ENCODE measurements at regions not wholly inside any gene's neighbourhood (a gene's known extent, or its start where the extent isn't known, plus 50 kb on each side); places are given as distances from the start of the nearest gene placed in this dataset.
"Not testable (repeated sequence)": the region's sequence is repeated elsewhere in the genome, so short reads cannot be mapped to it uniquely, and the experiment has no call there.

DNA sequence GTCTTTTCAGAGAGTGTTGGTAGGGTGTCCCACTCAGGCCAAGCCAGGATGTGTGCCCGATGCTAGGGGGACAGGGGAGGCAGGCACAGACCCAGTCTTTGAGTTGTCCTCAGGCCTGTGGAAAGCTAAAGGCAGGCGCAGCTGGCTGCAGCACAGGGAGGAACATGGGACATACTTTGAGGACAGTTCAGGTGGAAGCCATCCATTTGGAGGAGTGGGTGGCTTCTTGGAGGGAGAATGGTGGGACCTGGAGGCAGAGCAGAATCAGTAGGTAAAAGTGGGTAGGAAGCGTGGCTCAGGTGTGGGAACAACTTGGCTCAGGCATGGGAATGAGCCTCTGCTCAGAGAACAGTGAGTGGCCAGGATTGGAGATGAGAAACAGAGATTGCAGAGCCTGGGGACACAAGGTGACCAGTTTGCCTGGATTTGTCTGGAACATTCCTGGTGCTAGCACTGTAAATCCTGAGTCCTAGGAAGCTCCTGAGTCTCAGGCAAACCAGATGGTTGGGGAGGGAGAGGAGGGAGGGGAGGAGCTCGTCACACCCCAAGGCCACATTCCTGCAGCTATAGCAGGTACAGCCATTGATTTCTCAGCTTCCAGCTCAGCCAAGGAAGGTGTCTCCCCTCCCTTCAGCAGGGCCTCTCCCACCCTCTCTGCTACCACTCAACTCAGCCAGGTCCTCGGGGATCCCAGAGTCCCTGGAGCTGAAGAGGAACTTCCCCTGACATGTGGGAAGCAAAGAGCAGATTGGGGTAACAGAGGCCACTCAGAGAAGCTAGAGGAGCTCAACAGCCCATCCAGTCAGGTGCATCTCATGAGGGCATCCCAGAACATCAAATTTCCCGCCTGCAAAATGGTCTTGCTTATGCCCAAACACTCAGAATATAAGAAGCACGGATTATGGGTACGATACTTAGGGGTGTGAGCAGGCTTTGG, 65.2 kb upstream of the TINAGL1 start:
- DNase-seq (ENCODE audit: low spot score) = no peak

- no peak for DNase-seq (ENCODE audit: low spot score)
These were observed 64.3 kb upstream of the TINAGL1 start for GRCh38 chr1:31511848-31512615.

DNA sequence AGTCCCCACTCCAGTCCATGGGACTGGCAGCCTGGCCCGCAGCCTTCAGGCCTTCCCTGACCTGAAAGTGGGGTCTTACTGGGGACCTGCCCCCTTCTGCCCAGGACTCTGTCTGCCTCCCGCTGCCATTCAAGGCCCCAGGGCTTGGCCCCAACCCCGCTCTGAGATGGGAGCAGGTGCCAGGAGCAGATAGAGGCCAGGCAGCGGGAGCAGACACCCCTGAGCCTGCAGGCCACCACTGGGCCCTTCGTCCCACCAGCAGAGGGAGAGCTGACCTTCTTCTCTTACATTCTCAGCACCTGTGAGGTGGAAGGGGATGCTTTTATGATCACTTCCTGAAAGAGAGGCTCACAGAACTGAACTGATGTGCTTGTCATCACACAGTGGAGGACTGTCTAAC, 62.2 kb upstream of the TINAGL1 start:
- no peak for DNase-seq (ENCODE audit: low spot score)

DNA sequence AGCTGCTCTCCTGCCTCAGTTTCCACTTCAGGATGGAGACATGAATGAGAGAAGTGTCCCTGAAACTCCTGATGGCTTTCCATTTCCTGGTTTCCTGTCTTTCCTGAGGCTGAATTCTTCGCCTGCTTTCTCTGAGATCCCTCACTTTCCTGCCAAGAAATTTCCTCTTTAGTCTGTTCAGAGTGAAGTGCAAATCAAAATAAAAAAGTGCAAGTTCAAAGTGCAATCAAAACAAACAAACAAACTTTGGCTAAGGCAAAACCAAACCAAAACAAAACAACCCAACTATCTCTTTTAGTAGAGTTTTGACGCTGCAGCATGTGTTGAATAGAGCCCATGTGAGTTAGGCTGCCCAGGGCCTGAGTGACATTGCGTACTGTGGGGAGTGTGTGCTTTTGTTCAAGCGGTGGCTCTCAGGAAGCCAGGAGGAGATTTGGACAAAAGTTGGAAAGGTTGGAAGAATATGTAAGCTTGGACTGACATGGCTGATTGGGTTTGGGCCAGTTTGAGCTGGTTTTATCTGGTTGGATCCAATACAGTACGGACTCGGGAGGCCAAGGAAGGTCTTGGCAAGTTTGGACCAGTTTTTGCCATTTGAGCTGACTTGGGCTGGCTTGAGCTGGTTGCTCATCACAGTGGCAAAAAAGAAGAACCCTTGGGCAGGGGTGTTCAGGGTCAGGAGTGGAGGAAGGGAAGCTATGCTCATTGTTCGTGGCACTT, 61.1 kb upstream of the TINAGL1 start:
- DNase-seq (ENCODE audit: low spot score) = no peak

DNA sequence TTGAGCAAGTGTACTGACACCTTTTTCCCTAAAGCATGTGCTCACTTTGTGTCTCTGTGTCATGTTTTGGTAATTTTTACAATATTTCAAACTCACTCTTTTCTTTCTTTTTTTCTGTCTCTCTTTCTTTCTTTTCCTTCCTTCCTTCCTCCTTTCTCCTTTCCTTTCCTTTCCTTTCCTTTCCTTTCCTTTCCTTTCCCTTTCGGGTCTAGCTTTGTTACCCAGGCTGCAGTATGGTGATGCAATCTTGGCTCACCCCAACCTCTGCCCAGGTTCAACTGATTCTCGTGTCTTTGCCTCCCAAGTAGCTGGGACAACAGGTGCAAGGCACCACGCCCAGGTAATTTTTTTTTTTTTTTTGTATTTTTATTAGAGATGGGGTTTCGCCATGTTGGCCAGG, 60.4 kb upstream of the TINAGL1 start:
- DNase-seq (ENCODE audit: low spot score) = no peak

DNA sequence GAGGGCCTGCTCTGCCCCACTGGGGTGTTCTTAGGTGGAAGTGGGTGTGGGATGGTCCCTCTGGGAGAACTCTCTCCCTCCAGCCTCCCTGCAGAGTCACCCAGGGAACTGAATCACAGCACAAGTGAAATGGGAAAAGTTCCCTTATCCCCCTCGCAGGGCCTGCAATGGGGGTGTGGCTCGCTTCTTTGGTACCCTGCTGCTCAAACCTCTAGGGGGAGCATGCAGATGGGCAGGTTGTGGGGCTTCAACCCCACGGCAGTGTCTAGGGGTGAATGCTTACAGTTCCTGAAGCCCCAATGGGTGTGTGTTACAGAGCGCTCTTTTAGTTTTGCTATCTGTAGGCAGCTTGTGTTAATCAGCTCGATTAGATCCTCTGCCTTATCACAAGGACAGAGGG, 59.0 kb upstream of the TINAGL1 start:
- no peak for DNase-seq (ENCODE audit: low spot score)

GRCh38 chr1:31517986-31518385, 58.3 kb upstream of the TINAGL1 start:
- DNase-seq (ENCODE audit: low spot score) = not testable (repeated sequence)

DNA sequence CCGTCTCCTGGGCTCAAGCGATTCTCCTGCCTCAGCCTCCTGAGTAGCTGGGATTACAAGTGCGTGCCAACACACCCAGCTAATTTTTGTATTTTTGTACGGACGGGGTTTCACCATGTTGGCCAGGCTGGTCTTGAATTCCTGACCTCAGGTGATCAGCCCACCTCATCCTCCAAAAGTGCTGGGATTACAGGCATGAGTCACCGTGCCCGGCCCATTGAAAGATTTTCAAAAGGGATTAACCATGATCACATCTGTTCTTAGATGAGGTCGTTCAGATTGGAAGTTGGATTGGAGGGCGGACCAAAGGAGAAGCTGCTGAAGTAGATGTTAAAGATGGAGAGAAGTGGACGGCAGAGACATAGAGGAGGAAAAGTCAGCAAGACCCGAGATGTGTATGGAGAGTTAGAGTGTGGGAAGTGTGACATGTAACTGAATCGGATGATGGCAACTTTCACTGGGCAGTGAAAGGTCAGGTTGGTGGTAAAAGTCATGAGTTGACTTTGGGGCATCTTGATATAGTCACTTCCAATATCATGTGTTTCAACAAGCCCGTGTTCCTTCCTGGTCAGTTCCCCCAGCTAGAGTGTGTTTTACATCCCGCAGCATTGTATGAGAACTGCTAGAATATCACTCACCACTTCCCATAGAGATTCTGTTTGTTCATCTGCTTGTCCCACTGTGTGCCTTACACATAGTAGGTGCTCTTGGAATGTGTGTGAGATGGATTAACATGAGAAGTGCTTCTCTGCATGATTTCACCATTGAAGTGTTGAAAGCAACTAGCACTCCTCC, 54.4 kb upstream of the TINAGL1 start:
- peak; percentile 20 for DNase-seq (ENCODE audit: low spot score)

DNA sequence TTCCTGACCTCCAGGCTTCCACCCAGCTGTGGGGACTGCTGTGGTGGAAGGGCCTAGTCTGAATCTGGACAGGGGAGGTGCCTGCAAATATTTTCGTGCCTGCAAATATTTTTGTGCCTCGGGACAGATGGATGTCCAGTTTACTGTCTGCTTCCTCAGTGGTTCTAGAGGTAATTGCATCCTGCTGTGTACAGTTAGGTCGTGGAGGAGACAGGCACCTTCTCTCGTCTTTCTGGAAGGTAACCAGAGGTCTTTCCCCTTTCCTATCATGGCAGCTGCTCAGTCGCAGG, 53.8 kb upstream of the TINAGL1 start:
- DNase-seq (ENCODE audit: low spot score) = no peak

DNA sequence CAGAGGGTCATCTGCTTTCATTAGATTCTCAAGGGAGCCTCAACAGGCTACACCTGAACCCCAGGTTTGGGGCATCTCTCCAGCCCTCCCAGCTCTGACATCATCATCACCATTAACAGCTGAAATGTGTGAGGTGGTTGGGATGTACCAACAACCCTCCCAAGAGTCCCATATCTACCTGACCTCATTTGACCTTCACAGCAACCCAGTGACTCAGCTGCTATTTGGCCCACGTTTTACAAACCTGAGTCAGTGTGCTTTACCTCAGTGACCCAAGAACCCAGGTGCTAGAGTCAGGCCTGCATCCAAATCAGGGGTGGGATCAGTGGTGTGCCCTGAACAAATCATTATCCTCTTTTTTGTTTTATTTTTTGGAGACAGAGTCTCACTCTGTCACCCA, 53.3 kb upstream of the TINAGL1 start:
- DNase-seq (ENCODE audit: low spot score) = no peak

- no peak for DNase-seq (ENCODE audit: low spot score)
These were observed 52.5 kb upstream of the TINAGL1 start for GRCh38 chr1:31523769-31524168.

GRCh38 chr1:31524186-31524901, 52.0 kb upstream of the TINAGL1 start:
- DNase-seq (ENCODE audit: low spot score) = no peak

Measured in ecto neural progenitor cell (in vitro differentiated cells).